Astrocyte (in vitro differentiated cells and primary cell): ENCODE measurements at regions not wholly inside any gene's neighbourhood (a gene's known extent, or its start where the extent isn't known, plus 50 kb on each side); places are given as distances from the start of the nearest gene placed in this dataset.

ENCODE experiments used
- CTCF ChIP-seq: IDR thresholded peaks from 2 replicates; pipeline ENCODE4 v1.5.1; 2011; ENCODE audit warnings: low read depth, mild to moderate bottlenecking, inconsistent platforms, low read length, moderate library complexity; ENCODE audit not compliant: insufficient read depth
- EZH2 ChIP-seq: IDR thresholded peaks from 2 replicates; pipeline ENCODE4 v1.6.1; 2012; ENCODE audit warnings: mild to moderate bottlenecking, low read length, inconsistent platforms; ENCODE audit not compliant: insufficient read depth

- TF ChIP-seq CTCF (no peak), EZH2 (no peak)
Observed at GRCh38 chr6:100236389-100236788, 228.3 kb downstream of the SIM1 start.
